SK-N-SH (cell line): ENCODE measurements at regions not wholly inside any gene's neighbourhood (a gene's known extent, or its start where the extent isn't known, plus 50 kb on each side); places are given as distances from the start of the nearest gene placed in this dataset.

Source experiments
- CTCF ChIP-seq: fragments of 200-600 bp; sonication (generic); IDR thresholded peaks from 2 replicates; pipeline ENCODE4 v1.6.1; 2017; ENCODE audit warnings: antibody characterized with exemption, mild to moderate bottlenecking, moderate library complexity
- EP300 ChIP-seq, 2 experiments: IDR thresholded peaks; 2 replicates each; pipeline versions ENCODE4 v1.4.0 to v1.6.1; 2012; ENCODE audit warnings: borderline replicate concordance in 1 of 2, low read depth in 1 of 2, low read length in 1 of 2
- EZH2phosphoT487 ChIP-seq: fragments of 200-600 bp; sonication (generic); IDR thresholded peaks from 2 replicates; pipeline ENCODE4 v1.6.1; 2017; ENCODE audit warnings: low read depth, mixed run types, mild to moderate bottlenecking, antibody characterized with exemption, moderate library complexity, borderline replicate concordance
- FOXJ3 ChIP-seq: sonication (generic); formaldehyde crosslinking; IDR thresholded peaks from 2 replicates; pipeline ENCODE4 v1.5.1; 2020; ENCODE audit warnings: mild to moderate bottlenecking, missing genetic modification reagents
- JUND ChIP-seq: IDR thresholded peaks from 2 replicates; pipeline ENCODE4 v1.4.0; 2012
- NRF1 ChIP-seq: IDR thresholded peaks from 2 replicates; pipeline ENCODE4 v1.6.1; 2012; ENCODE audit warnings: low read depth, mild to moderate bottlenecking, low read length
- POLR2AphosphoS5 ChIP-seq: IDR thresholded peaks from 2 replicates; pipeline ENCODE4 v1.6.1; 2012; ENCODE audit warnings: low read depth, low read length
- RFX5 ChIP-seq: IDR thresholded peaks from 2 replicates; pipeline ENCODE4 v1.6.1; 2012; ENCODE audit warnings: mild to moderate bottlenecking, improper control_type of control experiment, low read length
- TEAD4 ChIP-seq: IDR thresholded peaks from 2 replicates; pipeline ENCODE4 v1.4.0; 2012; ENCODE audit warnings: mild to moderate bottlenecking, borderline replicate concordance; ENCODE audit not compliant: insufficient read depth

GRCh38 chr17:70658317-70658716 is 489.0 kb downstream of the KCNJ2 start:
- TF ChIP-seq TEAD4 (no peak), CTCF (no peak), RFX5 (no peak), EZH2phosphoT487 (no peak), EP300 (IDR thresholded peaks at IDR 0.05; ENCODE audit: borderline replicate concordance in 1 of 2, low read depth in 1 of 2, low read length in 1 of 2) (no peak), NRF1 (no peak), JUND (no peak), FOXJ3 (no peak), POLR2AphosphoS5 (no peak)
